SHP77 (cell line): ENCODE measurements at regions not wholly inside any gene's neighbourhood (a gene's known extent, or its start where the extent isn't known, plus 50 kb on each side); places are given as distances from the start of the nearest gene placed in this dataset.
A peak's percentile ranks its signal among the peaks of the same experiment; 100 is the strongest.

Experiments used
- DNase-seq, 2 experiments: peaks; one replicate each; lab custom pipeline; 2025; lab: John Stamatoyannopoulos, UW

DNA sequence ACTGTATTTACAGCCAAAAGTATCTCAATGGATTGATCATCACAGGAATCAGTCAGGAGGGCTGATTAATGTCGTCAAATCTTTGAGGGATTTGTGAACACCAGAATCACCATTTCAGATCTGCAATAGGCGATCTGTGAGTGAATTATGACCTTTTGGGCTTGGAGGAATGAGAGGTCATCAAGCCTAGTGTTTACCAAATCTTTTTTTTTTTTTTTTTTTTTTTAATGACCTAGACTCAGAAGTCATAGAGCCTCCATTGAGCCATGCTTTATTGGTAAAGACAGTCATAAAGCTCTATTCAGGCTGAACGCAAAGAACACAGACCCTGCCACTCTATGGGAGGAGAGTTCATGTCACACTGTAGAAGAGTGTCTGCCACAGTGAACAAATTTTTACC lies 97.7 kb downstream of the SOCS6 start:
- DNase-seq, result no peak

DNA sequence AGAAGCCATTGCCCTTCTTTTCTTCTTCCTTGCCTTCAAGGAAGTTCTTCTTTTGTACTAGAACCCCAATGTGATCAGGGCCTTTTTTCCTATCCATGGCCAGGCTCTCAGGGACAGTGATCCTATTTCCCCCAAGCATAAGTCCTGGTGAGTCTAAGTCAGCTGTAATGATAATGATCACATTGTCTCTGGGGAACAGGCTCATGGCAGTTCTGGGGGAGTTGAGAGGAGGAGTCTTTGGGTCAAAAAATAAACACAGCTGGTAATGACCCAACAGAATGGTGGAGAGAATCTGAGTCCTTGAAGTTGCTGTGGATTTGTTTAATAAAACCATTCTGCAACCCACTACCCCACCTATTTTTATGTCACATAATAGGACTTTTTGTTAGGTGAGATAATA lies 96.6 kb downstream of the SOCS6 start:
- DNase-seq, result no peak

DNA sequence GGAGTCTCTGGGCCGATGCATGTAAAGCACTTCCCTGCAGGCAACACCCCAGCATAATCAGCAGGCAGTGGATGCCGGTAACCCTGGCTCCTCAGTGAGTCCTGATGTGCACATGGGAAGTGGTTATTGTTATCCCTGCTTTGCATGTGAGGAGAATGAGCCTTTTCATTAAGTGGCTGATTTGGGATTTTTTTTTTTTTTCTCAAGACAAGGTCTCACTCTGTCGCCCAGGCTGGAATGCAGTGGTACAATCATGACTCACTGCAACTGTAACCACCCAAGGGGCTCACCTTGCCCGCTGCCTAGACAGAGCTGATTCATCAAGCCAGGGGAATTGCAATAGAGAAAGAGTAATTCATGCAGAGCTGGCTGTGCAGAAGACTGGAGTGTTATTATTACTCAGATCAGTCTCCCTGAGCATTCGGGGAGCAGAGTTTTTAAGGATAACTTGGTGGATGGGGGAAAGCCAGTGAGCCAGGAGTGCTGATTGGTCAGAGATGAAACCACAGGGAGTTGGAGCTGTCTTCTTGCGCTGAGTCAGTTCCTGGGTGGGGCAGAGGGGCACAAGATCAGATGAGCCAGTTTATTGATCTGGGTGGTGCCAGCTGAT lies 95.4 kb downstream of the SOCS6 start:
- no peak for DNase-seq

DNA sequence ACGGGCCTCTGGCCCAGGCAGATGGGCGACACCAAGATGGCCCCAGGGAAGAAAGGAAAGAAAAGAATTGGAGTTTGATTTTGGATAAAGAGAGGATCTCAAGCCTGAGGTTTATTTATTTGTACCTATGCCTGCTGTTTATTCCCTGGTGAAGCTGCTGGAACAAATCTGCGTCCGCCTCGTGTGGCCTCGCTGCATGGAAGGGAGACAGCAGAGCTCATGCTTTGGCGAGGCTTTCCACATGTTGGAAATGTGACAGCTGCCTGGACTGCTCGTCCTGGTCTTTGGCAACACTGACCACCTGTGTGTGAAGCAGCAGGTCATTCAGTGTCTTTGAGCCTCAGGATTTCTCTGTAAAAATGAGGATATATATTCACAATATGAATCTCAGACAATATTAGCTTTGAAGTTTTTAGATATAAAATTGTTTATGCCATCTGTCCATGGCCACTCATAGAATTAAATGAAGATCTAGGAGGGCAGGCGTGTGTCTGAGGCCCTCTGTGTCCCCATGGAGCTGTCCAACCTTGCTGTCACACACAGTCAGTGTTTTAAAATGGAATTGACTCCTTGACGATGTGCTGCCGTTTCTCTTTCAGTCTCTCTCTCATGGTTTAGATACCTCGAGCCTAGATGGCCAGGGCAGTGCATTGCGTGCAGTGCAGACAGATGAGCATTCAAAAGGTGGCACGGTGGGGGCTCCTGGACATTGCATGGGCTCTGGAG lies 94.3 kb downstream of the SOCS6 start:
- DNase-seq, result no peak

DNA sequence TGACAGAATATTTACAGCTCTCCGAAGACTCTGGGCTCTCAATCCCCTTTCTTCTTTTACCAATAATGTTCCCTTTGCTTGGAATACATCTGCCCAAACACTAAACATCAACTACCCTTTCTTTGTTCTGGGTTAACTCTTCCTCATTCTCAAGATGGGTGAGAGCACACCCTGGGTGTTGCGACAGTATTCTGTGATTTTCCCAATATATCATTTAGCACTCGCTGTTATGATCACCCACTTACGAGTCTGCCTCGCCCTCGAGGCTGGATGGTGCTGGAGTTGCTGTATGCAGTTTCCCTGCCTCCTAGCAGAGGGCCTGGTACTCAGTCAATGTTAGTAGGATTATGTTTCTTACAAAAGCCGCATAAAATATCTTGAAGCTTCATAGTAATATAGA lies 93.2 kb downstream of the SOCS6 start:
- no peak for DNase-seq

DNA sequence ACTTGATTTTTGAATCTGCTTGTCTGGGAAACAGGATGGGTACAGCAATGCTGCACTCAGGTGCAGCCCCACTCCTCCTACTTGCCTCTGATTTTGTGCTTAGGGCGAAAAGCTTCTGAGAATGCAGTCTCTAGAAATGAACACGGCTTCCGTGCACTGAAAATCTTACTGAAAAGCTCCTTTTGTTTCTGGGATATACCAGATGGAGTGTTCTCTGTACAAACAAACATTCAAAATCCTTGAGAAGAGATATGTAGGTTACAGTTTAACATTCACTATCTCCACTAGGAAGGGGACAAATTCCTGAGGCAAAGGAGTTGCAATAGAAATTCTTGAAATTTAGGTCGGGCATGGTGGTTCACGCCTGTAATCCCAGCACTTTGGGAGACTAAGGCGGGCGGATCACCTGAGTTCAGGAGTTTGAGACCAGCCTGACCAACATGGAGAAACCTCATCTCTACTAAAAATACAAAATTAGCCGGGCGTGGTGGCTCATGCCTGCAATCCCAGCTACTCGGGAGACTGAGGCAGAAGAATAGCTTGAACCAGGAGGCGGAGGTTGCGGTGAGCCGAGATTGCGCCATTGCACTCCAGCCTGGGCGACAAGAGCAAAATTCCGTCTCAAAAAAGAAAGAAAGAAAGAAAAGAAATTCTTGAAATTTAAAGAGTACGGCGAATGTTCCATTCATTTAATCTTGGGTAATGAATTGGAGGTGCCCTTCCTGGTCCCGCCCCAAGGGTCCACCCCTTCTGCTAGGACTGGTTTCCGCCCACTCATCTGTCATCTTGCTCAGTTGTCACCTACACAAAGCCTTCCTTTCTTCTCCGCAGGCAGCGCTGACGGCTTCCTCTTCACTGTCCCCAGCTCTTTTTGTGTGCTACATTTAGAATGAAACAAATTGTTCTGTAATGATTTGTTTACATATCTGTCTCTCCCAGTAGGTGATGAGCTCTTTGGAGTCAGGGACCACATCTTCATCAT lies 92.4 kb downstream of the SOCS6 start:
- DNase-seq, result peak; percentile 19 to 76
